Smooth muscle cell (in vitro differentiated cells): ENCODE measurements at regions not wholly inside any gene's neighbourhood (a gene's known extent, or its start where the extent isn't known, plus 50 kb on each side); places are given as distances from the start of the nearest gene placed in this dataset.

Experiments
- DNase-seq: peaks from one replicate; lab custom pipeline; 2025; ENCODE audit not compliant: unreplicated experiment; lab: John Stamatoyannopoulos, UW
- H2AFZ ChIP-seq: fragments of 200-600 bp; sonication (generic); 2 replicates; pipeline ENCODE4 v1.6.0; 2016; ENCODE audit warnings: antibody characterized with exemption, low read depth, mild to moderate bottlenecking
- H3F3A ChIP-seq: fragments of 200-600 bp; sonication (generic); 2 replicates; pipeline ENCODE4 v1.6.0; 2017; ENCODE audit warnings: antibody characterized with exemption, low read depth
- H3K27ac ChIP-seq: fragments of 200-600 bp; sonication (generic); 2 replicates; pipeline ENCODE4 v1.5.1; 2016; ENCODE audit warnings: low read depth, mild to moderate bottlenecking
- H3K27me3 ChIP-seq: fragments of 200-600 bp; sonication (generic); 2 replicates; pipeline ENCODE4 v1.6.1; 2016; ENCODE audit warnings: low read depth, mild to moderate bottlenecking
- H3K36me3 ChIP-seq: fragments of 200-600 bp; sonication (generic); 2 replicates; pipeline ENCODE4 v1.5.1; 2016; ENCODE audit warnings: low read depth
- H3K4me1 ChIP-seq: fragments of 200-600 bp; sonication (generic); 2 replicates; pipeline ENCODE4 v1.5.1; 2016; ENCODE audit warnings: low read depth
- H3K4me2 ChIP-seq: fragments of 200-600 bp; sonication (generic); 2 replicates; pipeline ENCODE4 v1.6.0; 2016; ENCODE audit warnings: mild to moderate bottlenecking
- H3K4me3 ChIP-seq: fragments of 200-600 bp; sonication (generic); 2 replicates; pipeline ENCODE4 v1.5.1; 2016; ENCODE audit warnings: mild to moderate bottlenecking
- H3K79me2 ChIP-seq: fragments of 200-600 bp; sonication (generic); 2 replicates; pipeline ENCODE4 v1.6.0; 2016; ENCODE audit warnings: low read depth, mild to moderate bottlenecking
- H3K9ac ChIP-seq: fragments of 200-600 bp; sonication (generic); 2 replicates; pipeline ENCODE4 v1.6.0; 2016; ENCODE audit warnings: low read depth
- H3K9me3 ChIP-seq: fragments of 200-600 bp; sonication (generic); replicated peaks from 2 replicates; pipeline ENCODE4 v1.5.1; 2016; ENCODE audit warnings: low read depth
- H4K20me1 ChIP-seq: fragments of 200-600 bp; sonication (generic); 2 replicates; pipeline ENCODE4 v1.6.0; 2016; ENCODE audit warnings: low read depth
- WGBS: methylation state at CpG from one replicate; pipeline ENCODE4 v1.1.7; 2016; ENCODE audit warnings: low lambda C conversion rate; 5-methylcytosine and 5-hydroxymethylcytosine counted together
- TF ChIP-seq, protein P1 (sequence below): fragments of 200-600 bp; sonication (generic); IDR thresholded peaks from 2 replicates; pipeline ENCODE4 v1.5.1; 2017; ENCODE audit warnings: borderline replicate concordance, mild to moderate bottlenecking, antibody characterized with exemption; ENCODE audit not compliant: insufficient read depth, poor library complexity, severe bottlenecking

DNA sequence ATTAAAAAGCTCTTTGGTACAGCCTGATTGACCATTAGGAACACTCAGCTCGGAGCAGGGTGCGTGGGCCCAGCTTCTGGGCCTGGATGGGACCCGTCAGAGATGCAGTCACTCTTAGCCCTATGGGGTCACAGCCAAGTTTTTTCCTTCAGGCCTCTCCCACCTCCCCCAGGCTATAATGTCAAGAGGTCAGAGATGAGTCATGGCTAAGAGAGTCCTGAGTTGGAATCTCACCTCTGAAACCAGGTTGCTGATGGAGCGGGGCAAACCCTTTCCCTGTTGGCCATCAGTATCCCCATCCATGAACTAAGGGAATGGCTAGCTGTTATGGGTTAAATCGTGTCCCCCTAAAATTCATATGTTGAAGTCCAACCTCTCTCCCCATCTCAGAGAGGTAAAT is 195.9 kb upstream of the POU3F1 start:
- H3K4me2 ChIP-seq: no peak overlapping the region
- H2AFZ ChIP-seq: no peak overlapping the region
- H3K36me3 ChIP-seq: no peaks in the 10 kb centered on the region
- DNase-seq: no peak
- H4K20me1 ChIP-seq: no peaks in the 10 kb centered on the region
- no peaks in the 10 kb centered on the region for H3K27me3 ChIP-seq
- H3K4me3 ChIP-seq: no peak overlapping the region
- peaks cover 9% of the 10 kb centered on the region for H3K4me1 ChIP-seq
- no peak overlapping the region for H3K27ac ChIP-seq
- H3K79me2 ChIP-seq: no peaks in the 10 kb centered on the region
- H3K9ac ChIP-seq: no peak overlapping the region
- WGBS: 90% methylated on average over 5 of the region's 5 CpGs
- no peaks in the 10 kb centered on the region for H3F3A ChIP-seq
- TF ChIP-seq, protein P1, sequence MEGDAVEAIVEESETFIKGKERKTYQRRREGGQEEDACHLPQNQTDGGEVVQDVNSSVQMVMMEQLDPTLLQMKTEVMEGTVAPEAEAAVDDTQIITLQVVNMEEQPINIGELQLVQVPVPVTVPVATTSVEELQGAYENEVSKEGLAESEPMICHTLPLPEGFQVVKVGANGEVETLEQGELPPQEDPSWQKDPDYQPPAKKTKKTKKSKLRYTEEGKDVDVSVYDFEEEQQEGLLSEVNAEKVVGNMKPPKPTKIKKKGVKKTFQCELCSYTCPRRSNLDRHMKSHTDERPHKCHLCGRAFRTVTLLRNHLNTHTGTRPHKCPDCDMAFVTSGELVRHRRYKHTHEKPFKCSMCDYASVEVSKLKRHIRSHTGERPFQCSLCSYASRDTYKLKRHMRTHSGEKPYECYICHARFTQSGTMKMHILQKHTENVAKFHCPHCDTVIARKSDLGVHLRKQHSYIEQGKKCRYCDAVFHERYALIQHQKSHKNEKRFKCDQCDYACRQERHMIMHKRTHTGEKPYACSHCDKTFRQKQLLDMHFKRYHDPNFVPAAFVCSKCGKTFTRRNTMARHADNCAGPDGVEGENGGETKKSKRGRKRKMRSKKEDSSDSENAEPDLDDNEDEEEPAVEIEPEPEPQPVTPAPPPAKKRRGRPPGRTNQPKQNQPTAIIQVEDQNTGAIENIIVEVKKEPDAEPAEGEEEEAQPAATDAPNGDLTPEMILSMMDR: no peak
- no peaks in the 10 kb centered on the region for H3K9me3 ChIP-seq

DNA sequence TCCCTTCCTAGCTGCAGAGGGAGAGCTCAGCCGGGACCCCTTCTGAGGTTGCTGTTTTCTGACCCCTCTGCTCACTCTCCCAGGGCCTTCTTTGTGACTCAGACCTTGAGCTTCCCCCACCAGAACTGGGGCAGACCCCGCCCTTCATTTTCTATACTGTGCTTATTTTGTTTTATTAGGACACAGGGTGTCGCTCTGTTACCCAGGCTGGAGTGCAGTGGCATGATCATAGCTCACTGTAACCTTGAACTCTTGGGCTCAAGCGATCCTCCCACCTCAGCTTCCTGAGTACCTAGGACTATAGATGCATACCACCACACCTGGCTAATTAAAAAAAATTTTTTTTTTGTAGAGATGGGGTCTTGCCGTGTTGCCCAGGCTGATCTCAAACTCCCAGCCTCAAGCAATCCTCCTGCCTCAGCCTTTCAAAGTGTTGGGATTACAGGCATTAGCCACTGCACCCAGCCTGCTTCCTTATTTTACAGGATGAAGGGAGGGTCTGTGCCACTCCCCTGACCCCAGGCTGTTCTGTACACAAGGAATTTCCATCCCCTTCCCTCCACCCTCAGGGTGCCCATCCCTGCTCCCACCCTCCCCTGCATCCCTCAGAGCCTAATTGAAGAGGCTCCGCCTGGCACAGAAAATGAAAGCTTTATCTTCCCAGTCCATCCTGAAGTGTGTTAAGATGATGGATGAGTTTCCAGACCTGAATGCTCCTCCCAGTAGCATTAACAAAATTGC is 195.2 kb upstream of the POU3F1 start:
- no peak for DNase-seq
- TF ChIP-seq, protein P1: no peak
- Histone ChIP-seq H2AFZ (no peak overlapping the region), H3K27me3 (peaks cover 3% of the 10 kb centered on the region), H3K79me2 (no peaks in the 10 kb centered on the region), H3K9ac (no peak overlapping the region), H3F3A (no peaks in the 10 kb centered on the region), H3K4me3 (no peak overlapping the region), H3K36me3 (no peaks in the 10 kb centered on the region), H3K4me2 (no peak overlapping the region), H3K27ac (no peak overlapping the region), H3K9me3 (no peaks in the 10 kb centered on the region), H4K20me1 (no peaks in the 10 kb centered on the region), H3K4me1 (peaks cover 2% of the 10 kb centered on the region)
- WGBS: 90% methylated on average over 6 of the region's 6 CpGs

DNA sequence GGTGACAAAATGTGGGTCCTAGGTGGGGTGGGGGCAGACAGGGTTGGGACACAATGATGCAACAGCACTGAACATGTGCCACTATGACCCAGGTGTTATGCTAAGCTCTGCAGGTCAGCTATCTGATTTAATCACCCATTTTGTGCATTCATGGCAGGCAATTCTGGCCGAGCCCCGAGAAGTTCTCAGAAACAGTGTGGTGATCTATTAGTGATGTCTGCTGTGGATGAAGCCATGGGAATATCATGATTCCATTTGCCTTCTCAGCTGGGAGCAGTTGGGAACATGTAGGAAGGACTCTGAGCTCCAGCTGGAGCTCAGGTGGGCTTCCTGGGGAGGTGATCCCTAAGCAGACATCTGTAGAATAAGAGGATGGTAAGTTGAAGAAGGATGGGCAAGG is 194.0 kb upstream of the POU3F1 start:
- Histone ChIP-seq H2AFZ (no peak overlapping the region), H3F3A (no peaks in the 10 kb centered on the region), H3K4me3 (no peak overlapping the region), H3K27ac (no peak overlapping the region), H4K20me1 (no peaks in the 10 kb centered on the region), H3K9me3 (no peaks in the 10 kb centered on the region), H3K79me2 (no peaks in the 10 kb centered on the region), H3K4me2 (no peak overlapping the region), H3K27me3 (peaks cover 3% of the 10 kb centered on the region), H3K36me3 (no peaks in the 10 kb centered on the region), H3K9ac (no peak overlapping the region), H3K4me1 (no peaks in the 10 kb centered on the region)
- WGBS: 100% methylated on average over 2 of the region's 2 CpGs
- DNase-seq: no peak
- TF ChIP-seq, protein P1: no peak

DNA sequence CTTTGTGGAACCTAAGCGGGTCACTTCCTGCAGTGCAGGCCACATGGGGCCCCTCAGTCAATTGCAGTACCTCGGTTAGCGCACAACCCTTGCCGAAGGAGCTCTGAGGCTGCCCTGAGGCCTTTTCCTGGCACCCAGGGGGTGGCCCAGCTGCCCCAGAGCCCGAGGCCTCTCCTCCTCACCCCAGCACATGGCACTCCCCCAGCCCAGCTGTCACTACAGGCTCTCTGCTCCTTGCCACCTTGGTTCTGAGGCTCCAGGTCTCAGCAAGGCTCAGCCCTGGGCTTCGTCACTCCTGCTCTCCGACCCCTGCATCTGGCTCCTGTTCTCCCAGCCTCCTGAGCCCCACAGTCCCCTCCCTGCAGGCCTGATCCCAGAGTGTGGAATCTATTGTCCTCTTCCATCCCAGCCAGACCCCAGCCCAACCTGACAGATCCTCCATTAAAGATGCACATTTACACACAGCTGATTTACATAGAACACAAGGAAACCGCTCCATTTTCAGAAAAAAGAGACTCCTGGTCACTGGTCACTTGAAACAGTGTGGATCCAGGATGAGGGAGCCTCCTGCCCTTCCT is 192.8 kb upstream of the POU3F1 start:
- no peak overlapping the region for H3K27ac ChIP-seq
- H3K4me2 ChIP-seq: no peak overlapping the region
- TF ChIP-seq, protein P1: no peak
- H3K9ac ChIP-seq: no peak overlapping the region
- H3K79me2 ChIP-seq: no peaks in the 10 kb centered on the region
- H3K9me3 ChIP-seq: no peaks in the 10 kb centered on the region
- WGBS: 84% methylated on average over 8 of the region's 8 CpGs
- H3F3A ChIP-seq: no peaks in the 10 kb centered on the region
- no peaks in the 10 kb centered on the region for H3K4me1 ChIP-seq
- H3K36me3 ChIP-seq: no peaks in the 10 kb centered on the region
- H3K4me3 ChIP-seq: no peak overlapping the region
- no peak overlapping the region for H2AFZ ChIP-seq
- H3K27me3 ChIP-seq: peaks cover 3% of the 10 kb centered on the region
- DNase-seq: no peak
- H4K20me1 ChIP-seq: no peaks in the 10 kb centered on the region
